Spinal cord (tissue), 9 donors: ENCODE measurements at regions not wholly inside any gene's neighbourhood (a gene's known extent, or its start where the extent isn't known, plus 50 kb on each side); places are given as distances from the start of the nearest gene placed in this dataset.

Source experiments
- DNase-seq, 6 donors: peaks; one replicate each; pipeline versions ENCODE4 v3.0.0 to v3.0.0-alpha.2; 2013 to 2015; ENCODE audit warnings: low spot score in 6 of 6, low read depth in 4 of 6
- H3K27ac ChIP-seq: one replicate; pipeline ENCODE4 v1.5.1; 2013; ENCODE audit warnings: low read depth, low read length, control low read depth
- H3K27me3 ChIP-seq: one replicate; pipeline ENCODE4 v1.6.1; 2013; ENCODE audit warnings: low read length; ENCODE audit not compliant: control insufficient read depth, insufficient read depth
- H3K36me3 ChIP-seq: one replicate; pipeline ENCODE4 v1.6.1; 2013; ENCODE audit warnings: low read length; ENCODE audit not compliant: control insufficient read depth, insufficient read depth
- H3K4me1 ChIP-seq: one replicate; pipeline ENCODE4 v1.6.1; 2013; ENCODE audit warnings: low read length; ENCODE audit not compliant: control insufficient read depth, insufficient read depth
- H3K4me3 ChIP-seq: one replicate; pipeline ENCODE4 v1.5.1; 2013; ENCODE audit warnings: low read depth, low read length, control low read depth
- H3K9me3 ChIP-seq: one replicate; pipeline ENCODE4 v1.6.1; 2013; ENCODE audit warnings: low read length; ENCODE audit not compliant: control insufficient read depth, insufficient read depth
- WGBS: methylation state at CpG from one replicate; pipeline ENCODE4 v1.1.5; 2013; ENCODE audit warnings: missing lambda C conversion rate; ENCODE audit not compliant: insufficient coverage; 5-methylcytosine and 5-hydroxymethylcytosine counted together
- donor health status: healthy.

GRCh38 chr7:134370135-134370534 lies 53.4 kb upstream of the SLC35B4 start:
- H3K9me3 ChIP-seq = no peaks in the 10 kb centered on the region
- no peaks in the 10 kb centered on the region for H3K36me3 ChIP-seq
- H3K4me3 ChIP-seq = no peak overlapping the region
- DNase-seq = no peak
- H3K27me3 ChIP-seq = no peaks in the 10 kb centered on the region
- H3K4me1 ChIP-seq = no peaks in the 10 kb centered on the region
- 82% methylated on average over 4 of the region's 4 CpGs for WGBS
- H3K27ac ChIP-seq = no peak overlapping the region

DNA sequence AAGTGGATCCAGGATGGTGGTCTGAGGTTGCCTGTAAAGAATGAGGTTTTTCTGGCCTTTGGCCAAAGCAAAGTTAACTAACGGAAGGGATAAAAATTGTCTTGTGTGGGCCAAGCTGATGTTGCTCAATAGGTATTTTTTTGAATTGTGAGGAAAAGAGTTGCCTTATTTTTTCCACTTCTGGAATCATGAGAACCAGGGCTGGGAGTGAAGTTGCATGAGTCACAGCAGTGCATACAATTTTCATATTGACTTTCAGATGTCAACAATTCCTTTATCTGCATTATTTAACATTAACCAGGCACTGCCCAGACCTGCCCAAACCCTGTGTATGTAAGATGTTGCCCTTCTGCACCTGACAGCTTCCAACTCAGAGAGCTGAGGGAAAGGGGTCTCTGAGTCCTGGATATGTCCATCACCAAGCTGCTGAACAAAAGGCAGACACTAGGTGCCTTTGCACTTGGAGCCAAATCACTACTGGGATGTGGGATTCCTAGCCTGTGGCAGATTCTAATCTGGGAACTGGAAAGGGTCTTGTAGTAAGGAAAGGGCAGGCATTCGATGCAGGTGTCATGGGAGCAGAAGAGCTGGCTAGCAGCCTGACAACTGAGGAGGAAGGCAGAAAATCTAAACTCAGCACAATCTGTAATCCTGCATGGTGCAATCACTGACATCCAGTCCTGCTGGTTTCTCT lies 52.3 kb upstream of the SLC35B4 start:
- no CpG with 5 or more reads among the region's 2 CpGs for WGBS
- Histone ChIP-seq H3K4me3 (no peak overlapping the region), H3K27ac (no peak overlapping the region)

GRCh38 chr7:134367956-134368749 lies 51.4 kb upstream of the SLC35B4 start:
- H3K4me3 ChIP-seq = no peak overlapping the region
- no peaks in the 10 kb centered on the region for H3K27me3 ChIP-seq
- no peak overlapping the region for H3K27ac ChIP-seq
- no peak for DNase-seq
- H3K9me3 ChIP-seq = no peaks in the 10 kb centered on the region
- WGBS = no CpG with 5 or more reads among the region's 5 CpGs
- no peaks in the 10 kb centered on the region for H3K36me3 ChIP-seq
- H3K4me1 ChIP-seq = no peaks in the 10 kb centered on the region

More for the DNA sequence above, 52.3 kb upstream of the SLC35B4 start:
- Histone ChIP-seq H3K4me1 (no peaks in the 10 kb centered on the region), H3K27me3 (no peaks in the 10 kb centered on the region), H3K36me3 (no peaks in the 10 kb centered on the region), H3K9me3 (no peaks in the 10 kb centered on the region)
- peak in 2 of 6 donors; percentile 35 to 40 for DNase-seq
